ENCODE measurements at regions not wholly inside any gene's neighbourhood (a gene's known extent, or its start where the extent isn't known, plus 50 kb on each side); places are given as distances from the start of the nearest gene placed in this dataset.

DNA sequence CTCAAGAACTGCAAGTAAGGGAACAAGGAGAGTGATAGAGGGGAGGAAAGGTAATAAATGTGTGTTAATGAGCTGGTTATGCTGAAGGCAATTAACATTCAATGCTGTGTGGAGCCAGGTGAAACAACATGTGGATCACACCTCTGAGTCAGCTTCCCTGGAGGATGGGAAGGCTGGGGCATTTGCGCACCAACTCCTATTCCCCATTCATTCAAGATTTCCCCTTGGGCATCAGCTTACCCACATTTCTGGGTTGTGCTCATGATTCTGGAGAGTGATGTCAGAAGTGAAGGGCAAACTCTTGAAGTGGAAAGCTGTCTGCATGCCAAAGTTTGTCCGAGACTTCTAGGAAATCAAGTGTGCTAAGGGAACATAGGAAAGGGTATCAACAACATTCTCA, 461.4 kb downstream of the MID1IP1 start:
- in situ Hi-C loops (cut with MboI), result loop anchor here (25.0 kb wide), 1 partner anchor 100 kb away; no protein-coding TSS in a partner anchor
- WGBS, 2 experiments (ENCODE audit: low coverage in 1 of 2, low lambda C conversion rate in 2 of 2, missing lambda C conversion rate in 2 of 2), result 84 to 96% methylated on average over 2 of the region's 2 CpGs

GRCh38 chrX:39264023-39264422, 462.8 kb downstream of the MID1IP1 start:
- DNase-seq, result no peak
- TF ChIP-seq EZH2phosphoT487 (IDR thresholded peaks at IDR 0.05; ENCODE audit: insufficient read depth, low read depth) (no peak), EZH2 (IDR thresholded peaks at IDR 0.05; ENCODE audit: insufficient read depth, poor library complexity, severe bottlenecking) (no peak)
- Histone ChIP-seq H3K27ac (no peak overlapping the region), H3K9me2 (ENCODE audit: insufficient read depth) (no peaks in the 10 kb centered on the region), H3K4me3 (no peak overlapping the region), H3F3A (ENCODE audit: insufficient read depth) (peaks cover 9% of the 10 kb centered on the region; the same call in 1 of the 2 replicates), H2AFZ (no peak overlapping the region), H3K9me3 (ENCODE audit: low read depth) (no peaks in the 10 kb centered on the region), H3K9ac (no peak overlapping the region), H3K79me2 (ENCODE audit: insufficient read depth) (no peaks in the 10 kb centered on the region), H3K27me3 (replicated peaks; ENCODE audit: insufficient read depth) (no peaks in the 10 kb centered on the region), H4K20me1 (ENCODE audit: insufficient read depth) (no peaks in the 10 kb centered on the region), H3K4me1 (ENCODE audit: insufficient read depth) (peaks cover 12% of the 10 kb centered on the region), H3K36me3 (ENCODE audit: low read depth) (no peaks in the 10 kb centered on the region), H3K4me2 (ENCODE audit: unreplicated experiment) (no peak overlapping the region)
- WGBS, 2 experiments (ENCODE audit: low coverage in 1 of 2, low lambda C conversion rate in 2 of 2, missing lambda C conversion rate in 2 of 2), result 69 to 73% methylated on average over 3 of the region's 3 CpGs
- in situ Hi-C loops (cut with MboI), result loop anchor here (25.0 kb wide), 1 partner anchor 98 kb away; no protein-coding TSS in a partner anchor

More for the DNA sequence above, 461.4 kb downstream of the MID1IP1 start:
- DNase-seq, result no peak
- Histone ChIP-seq H3K36me3 (ENCODE audit: low read depth) (no peaks in the 10 kb centered on the region), H3K9me3 (ENCODE audit: low read depth) (no peaks in the 10 kb centered on the region), H3K4me3 (no peak overlapping the region), H3K79me2 (ENCODE audit: insufficient read depth) (no peaks in the 10 kb centered on the region), H4K20me1 (ENCODE audit: insufficient read depth) (no peaks in the 10 kb centered on the region), H3K4me2 (ENCODE audit: unreplicated experiment) (no peak overlapping the region), H3F3A (ENCODE audit: insufficient read depth) (peaks cover 9% of the 10 kb centered on the region; the same call in 1 of the 2 replicates), H2AFZ (no peak overlapping the region), H3K4me1 (ENCODE audit: insufficient read depth) (peaks cover 12% of the 10 kb centered on the region), H3K9ac (no peak overlapping the region), H3K27me3 (replicated peaks; ENCODE audit: insufficient read depth) (no peaks in the 10 kb centered on the region), H3K9me2 (ENCODE audit: insufficient read depth) (no peaks in the 10 kb centered on the region), H3K27ac (no peak overlapping the region)
- TF ChIP-seq EZH2phosphoT487 (IDR thresholded peaks at IDR 0.05; ENCODE audit: insufficient read depth, low read depth) (no peak), EZH2 (IDR thresholded peaks at IDR 0.05; ENCODE audit: insufficient read depth, poor library complexity, severe bottlenecking) (no peak)

DNA sequence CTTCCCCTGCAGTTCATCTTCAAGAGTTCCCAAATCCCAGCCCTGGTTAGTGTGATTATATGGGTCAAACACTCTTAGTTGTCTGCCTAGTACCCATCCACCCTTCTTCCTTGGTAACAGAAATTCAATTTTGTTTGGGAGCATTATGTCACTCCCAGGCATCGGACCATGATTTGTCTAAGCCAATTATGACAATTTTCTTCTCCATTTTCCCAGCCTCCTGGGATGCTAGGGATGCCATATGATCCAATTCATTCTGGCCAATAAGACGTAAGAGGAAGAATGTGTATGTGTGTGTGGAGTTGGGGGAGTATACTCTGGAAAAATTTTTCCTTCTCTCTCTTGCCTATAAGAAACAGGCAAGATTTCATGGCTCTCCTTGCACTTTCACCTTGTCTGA, 465.9 kb downstream of the MID1IP1 start:
- H3K9ac ChIP-seq, result no peak overlapping the region
- H3K4me3 ChIP-seq, result no peak overlapping the region
- no peaks in the 10 kb centered on the region for H3K27me3 ChIP-seq (replicated peaks; ENCODE audit: insufficient read depth)
- H3K9me2 ChIP-seq (ENCODE audit: insufficient read depth), result no peaks in the 10 kb centered on the region
- no peak overlapping the region for H2AFZ ChIP-seq
- no peak overlapping the region for H3K27ac ChIP-seq
- H3F3A ChIP-seq (ENCODE audit: insufficient read depth), result no peaks in the 10 kb centered on the region
- no peak overlapping the region for H3K4me2 ChIP-seq (ENCODE audit: unreplicated experiment)
- DNase-seq, result no peak
- H4K20me1 ChIP-seq (ENCODE audit: insufficient read depth), result no peaks in the 10 kb centered on the region
- no peaks in the 10 kb centered on the region for H3K9me3 ChIP-seq (ENCODE audit: low read depth)
- WGBS, 2 experiments (ENCODE audit: low coverage in 1 of 2, low lambda C conversion rate in 2 of 2, missing lambda C conversion rate in 2 of 2), result 40 to 50% methylated on average over 2 of the region's 2 CpGs
- H3K4me1 ChIP-seq (ENCODE audit: insufficient read depth), result no peaks in the 10 kb centered on the region
- in situ Hi-C loops (cut with MboI), result loop anchor here (25.0 kb wide), 1 partner anchor 95 kb away; no protein-coding TSS in a partner anchor
- H3K36me3 ChIP-seq (ENCODE audit: low read depth), result no peaks in the 10 kb centered on the region
- no peaks in the 10 kb centered on the region for H3K79me2 ChIP-seq (ENCODE audit: insufficient read depth)
- TF ChIP-seq EZH2 (IDR thresholded peaks at IDR 0.05; ENCODE audit: insufficient read depth, poor library complexity, severe bottlenecking), result no peak
- TF ChIP-seq EZH2phosphoT487 (IDR thresholded peaks at IDR 0.05; ENCODE audit: insufficient read depth, low read depth), result no peak

DNA sequence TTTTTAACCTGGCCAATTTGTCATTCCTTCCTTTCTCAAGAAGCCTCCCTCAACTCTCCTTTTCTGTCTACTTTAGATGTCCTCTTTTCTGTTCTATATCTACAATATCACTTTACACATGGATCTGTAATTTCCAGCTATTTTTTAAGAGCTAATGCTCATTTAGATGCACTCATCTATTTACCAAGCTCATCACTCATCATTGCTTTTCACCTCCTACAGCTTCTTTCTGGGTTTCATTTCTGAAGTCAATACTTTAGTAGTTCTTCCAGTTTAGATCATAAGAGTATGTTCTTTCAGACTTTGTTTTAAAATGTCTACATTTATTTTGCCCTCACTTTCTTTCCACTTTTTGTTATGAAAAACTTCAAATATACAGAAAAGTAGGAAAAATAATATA, 466.9 kb downstream of the MID1IP1 start:
- H3K9me3 ChIP-seq (ENCODE audit: low read depth), result no peaks in the 10 kb centered on the region
- no peak overlapping the region for H3K9ac ChIP-seq
- no peaks in the 10 kb centered on the region for H4K20me1 ChIP-seq (ENCODE audit: insufficient read depth)
- no peak overlapping the region for H3K27ac ChIP-seq
- in situ Hi-C loops (cut with MboI), result loop anchor here (25.0 kb wide), 1 partner anchor 94 kb away; no protein-coding TSS in a partner anchor
- TF ChIP-seq EZH2phosphoT487 (IDR thresholded peaks at IDR 0.05; ENCODE audit: insufficient read depth, low read depth) (no peak), EZH2 (IDR thresholded peaks at IDR 0.05; ENCODE audit: insufficient read depth, poor library complexity, severe bottlenecking) (no peak)
- H3K4me3 ChIP-seq, result no peak overlapping the region
- H3K4me2 ChIP-seq (ENCODE audit: unreplicated experiment), result no peak overlapping the region
- no peak overlapping the region for H2AFZ ChIP-seq
- no peaks in the 10 kb centered on the region for H3K4me1 ChIP-seq (ENCODE audit: insufficient read depth)
- no peaks in the 10 kb centered on the region for H3K27me3 ChIP-seq (replicated peaks; ENCODE audit: insufficient read depth)
- no peaks in the 10 kb centered on the region for H3K36me3 ChIP-seq (ENCODE audit: low read depth)
- no peaks in the 10 kb centered on the region for H3K9me2 ChIP-seq (ENCODE audit: insufficient read depth)
- H3K79me2 ChIP-seq (ENCODE audit: insufficient read depth), result no peaks in the 10 kb centered on the region
- DNase-seq, result no peak
- no peaks in the 10 kb centered on the region for H3F3A ChIP-seq (ENCODE audit: insufficient read depth)
